Activated T-helper 1 cell treated with Interleukin-2 at 50 U/mL for 16 hours (primary cell): ENCODE measurements at regions not wholly inside any gene's neighbourhood (a gene's known extent, or its start where the extent isn't known, plus 50 kb on each side); places are given as distances from the start of the nearest gene placed in this dataset.

Experiments used
- DNase-seq: peaks from one replicate; pipeline ENCODE4 v3.0.0-alpha.2; 2020; ENCODE audit warnings: low read depth

DNA sequence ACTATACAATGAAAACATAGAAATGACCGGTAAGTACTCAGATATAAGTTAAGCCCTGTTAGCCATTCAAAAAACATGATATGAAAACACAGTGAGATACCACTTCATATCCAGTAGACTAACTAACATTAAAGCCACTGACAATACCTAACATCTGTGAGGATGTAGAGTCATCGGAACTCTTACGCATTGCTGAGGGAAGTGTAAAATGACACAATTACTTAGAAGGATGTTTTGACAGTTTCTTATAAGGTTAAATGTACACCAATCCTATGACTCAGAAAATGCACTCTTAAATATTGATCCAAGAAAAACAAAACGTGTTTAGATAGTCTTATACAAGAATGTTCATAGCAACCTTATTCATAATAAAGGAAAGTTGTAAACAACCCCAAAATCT lies 782.9 kb downstream of the BCL11B start:
- no peak for DNase-seq

- DNase-seq, result no peak
Observed at GRCh38 chr14:98494582-98494981, 777.4 kb downstream of the BCL11B start.

GRCh38 chr14:98498019-98498885 lies 773.7 kb downstream of the BCL11B start:
- no peak for DNase-seq

DNA sequence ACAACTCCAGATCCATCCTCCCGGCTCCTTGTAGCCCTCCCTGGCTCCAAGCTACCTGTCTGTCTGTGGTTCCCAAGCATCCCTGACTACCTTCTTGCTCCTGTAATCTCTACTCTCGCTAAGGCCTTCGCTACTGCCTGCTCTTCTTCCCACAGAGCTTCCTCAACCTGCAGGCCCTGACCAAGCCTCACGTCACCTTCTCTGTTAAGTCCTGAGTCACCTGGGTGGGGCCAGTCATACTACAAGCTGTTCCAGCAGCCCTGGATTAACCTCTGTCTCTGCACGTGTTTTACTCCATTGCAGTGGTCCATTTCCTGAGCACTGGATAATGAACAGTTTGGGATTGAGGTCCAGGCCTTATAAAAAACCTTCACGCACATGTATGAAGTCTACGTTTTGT lies 770.7 kb downstream of the BCL11B start:
- no peak for DNase-seq

- DNase-seq, result no peak
Observed at GRCh38 chr14:98501836-98502235, 770.2 kb downstream of the BCL11B start.

- DNase-seq, result no peak
Observed at GRCh38 chr14:98503086-98503815, 768.7 kb downstream of the BCL11B start.

GRCh38 chr14:98507264-98507663 lies 764.7 kb downstream of the BCL11B start:
- DNase-seq, result no peak

- DNase-seq, result no peak
Observed at GRCh38 chr14:98510392-98510791, 761.6 kb downstream of the BCL11B start.

DNA sequence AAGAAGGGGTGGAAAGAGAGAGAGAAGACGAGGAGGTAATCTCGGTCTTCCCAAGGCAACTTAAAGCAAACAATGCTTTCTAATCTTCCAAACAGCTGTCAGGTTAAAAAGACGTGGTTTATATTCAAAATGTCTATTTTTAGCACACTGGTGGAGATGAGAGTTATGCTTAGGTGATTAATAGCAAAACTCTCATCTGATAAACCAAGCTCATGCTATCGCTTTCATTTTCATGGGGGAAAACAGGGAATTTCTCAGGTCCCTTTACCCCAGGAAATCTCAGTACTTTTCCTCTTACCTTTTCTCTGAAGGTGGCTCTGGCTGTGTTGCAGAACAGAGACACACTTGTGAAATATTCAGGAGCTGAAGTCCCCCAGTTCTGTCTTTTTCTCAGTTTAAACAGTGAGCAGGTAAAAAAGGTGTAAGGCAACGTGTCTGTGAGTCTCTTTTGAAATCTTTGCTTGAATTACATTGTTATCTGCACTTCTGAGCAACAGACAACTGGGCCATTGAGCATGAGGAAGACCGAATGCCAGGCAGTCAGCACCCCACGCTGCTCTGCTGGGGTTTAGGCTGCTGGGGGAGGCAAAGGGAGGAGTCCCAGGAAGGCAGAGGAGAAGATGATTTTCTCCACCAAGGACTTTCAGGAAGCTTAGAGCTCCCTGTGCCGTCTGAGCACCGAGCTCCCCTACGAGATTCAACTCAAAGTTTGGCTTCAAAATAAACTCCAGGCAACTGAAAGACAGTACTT lies 759.3 kb downstream of the BCL11B start:
- DNase-seq, result no peak

GRCh38 chr14:98513558-98513957 lies 758.4 kb downstream of the BCL11B start:
- DNase-seq, result no peak

- DNase-seq, result no peak
Observed at GRCh38 chr14:98514016-98514415, 758.0 kb downstream of the BCL11B start.

DNA sequence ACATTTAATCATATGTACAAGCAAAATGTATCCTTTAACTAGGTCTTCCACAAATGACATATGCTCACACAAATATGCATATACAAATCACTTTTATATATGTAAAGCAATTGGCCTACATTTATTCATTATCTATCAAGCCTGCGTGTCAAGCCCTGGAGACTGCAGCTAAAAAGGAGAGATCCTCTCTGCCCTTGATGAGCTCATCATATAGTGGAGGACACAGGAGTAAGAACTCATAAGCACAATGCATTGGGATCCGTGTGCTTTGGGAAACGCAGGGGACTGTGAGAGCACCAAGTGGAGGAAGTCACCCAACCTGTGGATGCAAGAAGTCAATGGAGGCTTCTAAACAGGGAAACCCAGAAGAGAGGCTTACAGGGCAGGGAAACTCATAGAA lies 735.7 kb downstream of the BCL11B start:
- DNase-seq, result no peak

DNA sequence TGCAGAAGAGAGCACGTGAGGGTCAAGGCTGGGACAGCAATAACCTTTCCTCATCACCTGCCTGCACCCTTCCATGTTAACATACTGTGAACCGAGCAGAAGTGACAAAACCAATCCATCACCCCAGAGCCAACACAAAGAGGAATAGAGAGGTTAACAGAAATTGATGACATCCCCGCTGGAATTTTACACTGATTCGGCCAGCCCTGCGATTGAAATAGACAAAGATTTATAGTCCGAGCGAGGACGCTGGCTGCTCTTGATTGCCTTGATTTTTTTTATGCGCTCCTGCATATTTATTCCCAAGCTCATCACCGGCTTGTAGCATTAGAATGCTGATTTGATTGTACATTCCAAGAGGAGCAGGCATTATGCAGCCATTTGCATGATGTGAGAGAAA lies 729.7 kb downstream of the BCL11B start:
- DNase-seq, result no peak

DNA sequence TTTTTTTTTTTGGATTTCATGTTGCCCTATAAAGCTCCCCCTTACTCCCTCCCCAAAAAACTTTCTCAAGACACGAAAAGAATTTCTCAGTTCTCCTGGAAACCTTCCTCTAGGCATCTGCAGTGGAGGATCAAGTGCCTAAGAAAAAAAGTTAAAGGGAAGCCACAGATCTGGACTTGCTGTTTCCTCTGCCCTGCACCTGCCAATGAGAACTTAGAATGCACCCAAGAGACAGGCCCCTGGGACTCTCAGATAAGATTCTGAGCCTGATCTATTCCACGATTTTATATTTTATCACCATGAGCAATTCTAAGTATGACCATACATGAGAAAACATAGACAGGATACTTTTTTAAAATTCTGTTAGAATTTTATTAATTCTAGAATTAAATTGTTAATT lies 728.9 kb downstream of the BCL11B start:
- no peak for DNase-seq

- DNase-seq, result no peak
Observed at GRCh38 chr14:98544174-98544573, 727.8 kb downstream of the BCL11B start.

GRCh38 chr14:98545181-98545580 lies 726.8 kb downstream of the BCL11B start:
- DNase-seq, result no peak

- no peak for DNase-seq
Observed at GRCh38 chr14:98548071-98548686, 723.8 kb downstream of the BCL11B start.

- no peak for DNase-seq
Observed at GRCh38 chr14:98551028-98551427, 721.0 kb downstream of the BCL11B start.

GRCh38 chr14:98555440-98555839 lies 716.6 kb downstream of the BCL11B start:
- no peak for DNase-seq

DNA sequence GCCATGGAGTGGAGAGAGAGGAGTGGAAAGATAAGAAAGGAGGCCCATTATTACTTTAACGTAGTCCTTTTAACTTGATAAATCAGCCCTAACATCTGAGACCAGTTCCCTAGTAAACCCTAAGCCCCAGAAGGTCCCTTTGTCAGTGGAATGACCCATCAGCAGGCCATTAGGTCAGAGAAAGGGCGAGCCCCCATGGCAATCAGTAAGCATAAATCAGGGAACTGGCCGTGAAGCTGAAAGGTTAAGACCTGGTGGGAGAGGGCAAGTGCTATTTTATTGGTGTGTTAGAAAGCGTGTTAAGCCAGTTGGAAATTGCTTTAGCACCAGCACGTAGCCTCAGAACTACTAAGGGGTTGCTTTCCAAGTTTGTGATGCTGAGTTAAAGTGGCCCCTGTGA lies 708.0 kb downstream of the BCL11B start:
- DNase-seq, result no peak

- no peak for DNase-seq
Observed at GRCh38 chr14:98564541-98564940, 707.5 kb downstream of the BCL11B start.

- no peak for DNase-seq
Observed at GRCh38 chr14:98571104-98571503, 700.9 kb downstream of the BCL11B start.
